HG03469 (cell line): ENCODE measurements at regions not wholly inside any gene's neighbourhood (a gene's known extent, or its start where the extent isn't known, plus 50 kb on each side); places are given as distances from the start of the nearest gene placed in this dataset.
A peak's percentile ranks its signal among the peaks of the same experiment; 100 is the strongest.
"Not testable (repeated sequence)": the region's sequence is repeated elsewhere in the genome, so short reads cannot be mapped to it uniquely, and the experiment has no call there.

Experiments
- ATAC-seq: cut with Tn5 transposase; IDR thresholded peaks from one replicate; pipeline ENCODE4 v1.9.1; 2021; ENCODE audit warnings: mild to moderate bottlenecking, moderate library complexity, moderate number of reproducible peaks; ENCODE audit not compliant: unreplicated experiment

DNA sequence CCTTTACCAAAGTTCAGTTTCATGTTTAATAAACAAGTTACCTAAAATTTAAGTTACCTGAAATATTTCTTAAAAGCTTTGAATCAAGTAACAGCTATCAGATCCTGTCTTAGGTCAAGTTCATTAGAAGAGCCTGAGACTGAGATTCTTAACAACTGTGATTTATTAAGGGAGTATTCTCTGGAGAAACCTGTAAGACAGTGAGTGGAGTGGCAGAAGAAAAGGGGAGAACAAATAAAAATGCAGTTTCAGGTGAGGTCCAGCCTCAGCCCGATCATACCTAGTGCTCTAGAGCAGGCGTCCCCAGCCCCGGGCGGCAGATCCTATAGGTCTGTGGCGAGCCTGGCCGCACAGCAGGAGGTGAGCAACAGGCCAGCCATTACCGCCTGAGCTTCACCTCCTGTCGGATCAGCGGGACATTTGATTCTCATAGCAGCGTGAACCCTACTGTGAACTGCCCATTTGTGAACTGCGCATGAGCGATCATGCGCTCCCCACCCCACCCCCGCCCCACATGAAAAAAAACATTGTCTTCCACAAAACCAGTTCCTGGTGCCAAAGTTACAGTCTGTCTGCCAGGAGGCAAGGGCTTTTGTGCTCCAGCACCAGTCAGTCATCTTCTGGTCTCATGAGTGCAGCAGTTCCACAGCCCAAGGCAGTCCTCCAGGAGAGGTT, 59.2 kb upstream of the ADGRB3 start:
- ATAC-seq, result no peak

DNA sequence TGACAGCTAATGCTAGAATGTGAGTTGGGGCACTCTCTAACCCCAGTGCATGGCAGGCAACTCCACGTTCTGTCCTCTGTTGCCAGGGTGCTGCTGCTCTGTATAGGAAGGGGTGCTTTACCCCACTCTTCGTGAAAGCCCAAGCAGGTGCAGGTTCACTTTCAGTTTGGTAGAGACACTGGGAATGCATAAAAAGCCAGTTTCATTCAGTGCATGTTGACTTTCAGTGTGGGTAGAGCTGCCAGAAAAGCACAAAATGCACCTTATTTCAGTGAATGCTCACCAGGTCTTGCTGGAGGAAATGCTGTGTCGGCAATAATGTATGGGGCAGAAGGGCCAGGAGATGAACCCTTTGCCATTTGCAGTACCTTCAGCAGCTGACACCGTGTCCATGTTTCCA, 62.1 kb upstream of the ADGRB3 start:
- ATAC-seq, result no peak

DNA sequence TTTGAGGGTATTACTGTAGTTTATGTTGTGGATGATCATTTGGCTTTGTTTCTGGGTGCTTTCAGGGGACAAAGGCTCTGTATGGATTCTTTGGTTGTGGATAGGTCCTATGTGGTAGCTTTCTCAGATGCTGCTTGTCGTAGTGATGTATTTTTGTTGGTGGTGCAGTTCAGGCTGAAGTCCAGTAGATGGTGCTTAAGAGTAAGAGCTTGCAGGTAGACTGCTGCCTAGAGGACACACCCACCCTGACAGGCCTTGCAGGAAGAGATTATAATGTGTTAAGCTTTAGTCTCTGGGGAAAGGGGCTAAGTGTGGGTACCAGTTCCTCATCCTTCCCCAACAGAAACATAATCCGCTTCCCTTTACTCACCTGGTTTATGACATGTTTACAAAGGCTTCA, 62.6 kb upstream of the ADGRB3 start:
- ATAC-seq, result peak; percentile 98

DNA sequence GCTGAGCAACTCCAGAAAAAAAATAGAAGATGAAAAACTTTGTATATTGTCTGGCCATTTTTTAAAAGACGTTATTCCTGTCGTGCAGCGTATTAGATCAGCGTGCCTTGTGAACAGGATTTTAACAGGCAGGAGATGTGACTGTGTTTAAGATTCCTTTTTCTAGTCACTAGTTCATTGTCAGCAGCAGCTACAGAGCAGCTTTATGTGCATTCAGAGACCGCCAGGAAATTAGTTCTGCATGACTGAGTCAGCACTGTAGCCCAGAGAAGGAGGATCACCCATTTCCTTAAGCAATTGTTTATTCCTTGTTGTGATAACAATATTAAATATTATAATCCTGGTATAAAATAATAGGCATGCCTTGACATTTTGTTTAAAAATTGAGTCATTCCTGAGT, 75.4 kb upstream of the ADGRB3 start:
- no peak for ATAC-seq

DNA sequence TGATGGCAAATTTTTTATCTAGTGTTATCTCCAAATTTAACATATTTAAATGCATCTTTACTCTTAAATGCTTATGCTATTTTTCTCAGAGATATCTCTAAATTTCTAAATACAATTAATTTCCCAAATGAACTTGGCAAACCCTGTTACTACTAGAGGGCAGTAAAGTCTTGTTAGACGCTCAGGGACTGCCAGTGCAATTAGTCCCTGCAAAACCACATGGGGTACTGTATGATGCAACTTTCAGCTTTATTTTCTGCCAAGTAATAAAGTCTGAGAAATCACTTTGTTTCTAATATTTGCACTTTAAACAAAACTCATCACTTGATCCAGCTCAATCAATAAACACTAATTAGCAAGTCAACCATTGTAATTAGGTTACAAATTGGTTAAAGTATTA, 76.0 kb upstream of the ADGRB3 start:
- ATAC-seq, result no peak

DNA sequence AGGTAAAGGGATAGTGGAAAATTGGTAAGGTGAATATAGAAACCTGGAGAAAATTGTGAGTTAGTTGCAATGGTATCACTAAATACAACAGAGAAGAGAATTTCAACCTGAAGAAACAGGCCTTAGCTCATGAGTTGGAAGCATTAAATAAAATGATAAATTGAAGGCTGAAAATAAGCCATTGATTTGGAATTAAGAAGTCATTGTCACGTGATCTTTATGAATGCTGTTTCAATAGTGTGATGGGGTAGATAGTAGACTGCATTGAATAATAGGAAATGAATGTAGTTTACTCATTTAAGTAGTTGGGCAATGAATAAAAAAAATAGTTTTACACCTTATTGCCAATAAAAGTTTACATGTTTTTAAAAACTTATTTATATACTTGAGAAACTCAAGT, 88.5 kb upstream of the ADGRB3 start:
- no peak for ATAC-seq

DNA sequence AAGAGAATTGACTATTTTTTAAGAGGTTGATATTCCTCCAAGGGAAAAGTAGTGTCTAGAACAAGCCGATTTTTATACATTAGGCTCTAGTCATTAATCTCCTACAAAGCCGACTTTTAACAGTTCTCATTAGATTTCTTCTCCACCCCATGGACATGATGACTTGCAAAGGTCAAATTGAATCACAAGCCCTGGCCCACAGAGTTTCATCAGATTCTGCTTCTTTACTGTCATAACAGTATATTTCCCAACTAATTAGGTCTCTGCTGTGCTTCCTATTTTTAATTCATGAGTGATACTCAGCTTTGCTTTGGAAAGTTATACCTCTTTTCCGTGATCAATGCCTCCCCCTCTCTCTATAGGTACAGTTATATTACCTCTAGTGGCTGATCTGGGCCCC, 90.6 kb upstream of the ADGRB3 start:
- no peak for ATAC-seq

DNA sequence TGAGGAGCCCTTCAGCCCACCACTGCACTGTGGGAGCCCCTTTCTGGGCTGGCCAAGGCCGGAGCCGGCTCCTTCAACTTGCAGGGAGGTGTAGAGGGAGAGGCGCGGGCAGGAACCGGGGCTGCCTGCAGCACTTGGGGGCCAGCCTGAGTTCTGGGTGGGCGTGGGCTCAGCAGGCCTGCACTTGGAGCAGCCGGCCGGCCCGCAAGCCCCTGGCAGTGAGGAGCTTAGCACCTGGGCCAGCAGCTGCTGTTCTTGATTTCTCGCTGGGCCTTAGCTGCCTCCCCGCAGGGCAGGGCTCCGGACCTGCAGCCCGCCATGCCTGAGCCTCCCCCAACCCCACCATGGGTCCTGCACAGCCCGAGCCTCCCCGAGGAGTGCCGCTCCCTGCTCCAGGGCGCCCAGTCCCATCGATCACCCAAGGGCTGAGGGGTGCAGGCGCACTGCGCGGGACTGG, 101.7 kb upstream of the ADGRB3 start:
- ATAC-seq, result no peak

DNA sequence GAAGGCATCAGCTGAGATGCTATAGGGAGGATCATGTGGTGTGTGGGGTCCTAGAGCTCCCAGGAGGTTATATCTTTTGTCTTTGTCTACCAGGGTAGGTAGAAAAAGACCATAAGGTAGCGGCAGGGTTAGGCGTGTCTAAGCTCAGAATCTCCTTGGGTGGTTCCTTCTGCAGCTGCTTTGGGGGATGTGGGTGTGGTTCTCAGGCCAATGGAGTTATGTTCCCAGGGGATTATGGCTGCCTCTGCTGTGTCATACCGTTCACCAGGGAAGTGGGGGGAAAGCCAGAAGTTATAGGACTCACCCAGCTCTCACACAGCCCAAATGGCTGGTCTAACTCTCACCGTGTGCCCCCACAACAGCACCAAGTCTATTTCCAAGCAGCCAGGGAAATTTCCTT, 107.4 kb upstream of the ADGRB3 start:
- no peak for ATAC-seq

DNA sequence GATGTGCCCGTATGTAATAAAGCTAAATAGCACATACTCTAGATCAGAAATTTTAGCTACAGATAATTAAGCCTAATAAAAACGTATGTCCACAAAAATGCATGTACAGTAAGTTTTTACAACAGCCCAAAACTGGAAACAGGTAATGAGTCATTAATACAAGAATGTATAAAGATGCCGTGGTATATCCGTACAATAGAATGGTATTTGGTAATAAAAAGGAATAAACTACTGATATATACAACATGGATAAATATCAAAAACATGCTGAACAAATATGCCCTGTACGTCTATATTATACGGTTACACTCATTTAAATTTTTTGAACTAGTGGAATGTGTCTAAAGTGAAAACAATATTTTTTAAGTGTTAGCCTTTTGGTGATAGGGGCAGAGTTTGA, 128.2 kb upstream of the ADGRB3 start:
- ATAC-seq, result no peak

DNA sequence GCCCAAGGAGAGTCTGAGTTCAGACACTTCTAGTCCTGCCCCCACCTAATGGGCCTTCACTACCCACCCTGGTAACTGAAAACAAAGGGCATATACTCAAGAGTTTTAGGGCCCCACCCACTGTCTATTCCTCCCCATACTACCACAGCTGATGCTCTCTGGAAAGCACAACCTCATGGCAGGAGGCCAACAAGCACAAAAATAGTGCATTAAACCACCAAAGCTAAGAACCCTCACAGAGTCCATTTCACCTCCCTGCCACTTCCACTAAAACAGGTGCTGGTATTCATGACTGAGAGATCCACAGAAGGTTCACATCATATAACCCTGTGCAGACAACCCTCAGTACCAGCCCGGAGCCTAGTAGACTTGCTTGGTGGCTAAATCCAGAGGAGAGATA, 132.1 kb upstream of the ADGRB3 start:
- ATAC-seq, result no peak

DNA sequence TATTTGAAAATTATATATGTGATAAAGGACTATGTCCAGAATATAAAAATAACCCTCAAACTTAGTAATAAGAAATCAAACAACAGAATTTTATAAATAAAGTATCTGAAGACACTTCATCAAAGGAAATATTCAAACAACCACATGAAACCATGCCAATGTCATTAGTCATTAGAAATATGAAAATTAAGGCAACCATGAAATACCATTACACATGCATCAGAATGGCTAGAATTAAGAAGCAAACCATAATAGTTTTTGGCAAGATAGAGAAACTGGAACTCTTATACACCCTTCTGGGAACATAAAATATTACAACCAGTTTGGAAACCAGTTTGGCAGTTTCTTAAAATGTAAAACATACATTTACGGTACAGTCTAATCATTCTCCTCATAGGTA, 137.2 kb upstream of the ADGRB3 start:
- ATAC-seq, result no peak

DNA sequence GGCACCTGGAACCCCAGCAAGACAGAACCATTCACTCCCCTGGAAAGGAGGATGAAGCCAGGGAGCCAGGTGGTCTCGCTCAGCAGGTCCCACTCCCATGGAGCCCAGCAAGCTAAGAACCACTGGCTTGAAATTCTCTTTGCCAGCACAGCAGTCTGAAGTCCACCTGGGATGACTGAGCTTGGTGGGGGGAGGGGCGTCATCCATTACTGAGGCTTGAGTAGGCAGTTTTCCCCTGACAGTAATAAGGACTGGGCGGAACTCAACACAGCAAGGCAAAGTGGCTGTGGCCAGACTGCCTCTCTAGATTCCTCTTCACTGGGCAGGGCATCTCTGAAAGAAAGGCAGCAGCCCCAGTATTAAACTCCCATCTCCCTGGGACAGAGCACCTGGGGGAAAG, 140.2 kb upstream of the ADGRB3 start:
- not testable (repeated sequence) for ATAC-seq

DNA sequence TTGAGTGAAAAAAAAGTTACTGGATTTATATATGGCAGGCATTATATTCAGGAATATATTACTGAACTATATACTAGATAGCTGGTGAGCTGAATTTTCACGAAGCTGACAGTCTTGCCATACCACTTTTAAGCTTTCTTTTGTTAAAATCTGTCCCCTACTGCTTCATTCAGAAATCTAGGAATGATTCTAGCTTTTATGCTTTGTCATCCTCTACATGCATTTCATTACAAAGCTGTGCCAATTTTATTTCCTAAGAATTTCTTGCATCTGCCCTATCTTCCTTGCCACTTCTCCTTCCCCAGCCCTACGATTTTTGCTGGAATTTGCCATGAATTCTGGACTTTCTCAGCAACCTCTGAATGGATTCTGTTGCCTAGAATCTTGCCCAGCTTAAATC, 158.5 kb upstream of the ADGRB3 start:
- ATAC-seq, result no peak

DNA sequence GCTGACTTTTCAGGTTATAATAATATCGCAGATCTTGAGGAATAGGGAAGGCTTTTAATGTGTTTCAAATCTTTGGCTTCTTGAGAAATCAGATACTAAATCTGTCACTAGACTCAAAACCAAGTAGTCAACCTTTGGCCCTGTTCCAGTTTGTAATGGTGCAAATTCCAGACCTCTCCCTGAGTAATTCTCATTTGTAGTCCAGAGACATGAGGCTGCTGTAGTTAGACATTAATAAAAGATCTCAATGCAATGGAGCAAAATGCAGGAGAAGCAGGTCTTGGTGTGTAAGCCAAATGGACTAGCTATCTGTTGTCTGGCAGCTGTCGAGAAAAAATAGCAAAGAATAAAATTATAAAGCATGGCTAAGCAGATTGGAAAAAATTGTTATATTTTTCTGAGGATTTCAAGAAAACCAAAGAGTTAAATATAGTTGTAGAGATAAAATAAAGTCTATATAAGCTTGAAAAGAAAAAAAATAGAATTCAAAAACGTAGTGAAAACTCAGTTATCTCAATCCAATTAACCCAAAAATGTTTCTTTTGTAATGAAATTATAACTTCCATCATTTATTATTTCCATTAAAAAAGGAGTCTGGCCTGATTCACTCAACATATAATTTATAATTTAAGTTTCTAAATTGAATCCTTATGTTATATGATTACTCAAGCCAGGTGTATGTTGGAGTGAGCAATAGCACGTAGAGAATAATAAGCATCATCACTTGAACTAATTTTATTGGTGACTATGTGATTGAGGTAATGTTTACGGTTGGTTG, 161.5 kb upstream of the ADGRB3 start:
- ATAC-seq, result no peak

DNA sequence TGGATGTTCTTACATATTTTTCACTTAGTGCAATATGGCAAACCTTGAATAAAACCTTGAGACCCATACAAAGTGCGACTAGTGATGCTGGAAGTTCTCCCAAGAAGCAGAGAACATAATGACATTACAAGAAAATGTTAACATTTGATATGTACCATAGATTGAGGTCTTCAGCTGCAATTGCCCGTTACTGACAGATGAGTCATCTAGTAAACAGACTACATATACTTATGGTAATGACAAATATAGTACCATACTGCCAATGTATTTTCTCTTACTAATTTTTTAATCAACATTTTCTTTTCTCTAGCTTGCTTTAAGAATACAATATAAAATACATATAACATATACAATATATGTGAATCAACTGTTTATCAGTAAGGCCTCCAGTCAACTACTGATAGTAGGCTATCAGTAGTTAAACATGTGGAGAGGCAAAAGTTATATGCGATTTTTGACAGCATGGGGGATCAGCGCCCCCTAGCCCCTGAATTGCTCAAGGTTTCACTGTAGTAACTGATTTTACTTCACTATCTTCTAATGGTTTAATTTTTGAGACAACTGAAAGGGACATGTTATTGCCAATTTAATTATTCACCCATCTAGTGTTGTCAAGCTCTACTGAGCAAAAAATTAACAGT, 166.7 kb upstream of the ADGRB3 start:
- ATAC-seq, result no peak

DNA sequence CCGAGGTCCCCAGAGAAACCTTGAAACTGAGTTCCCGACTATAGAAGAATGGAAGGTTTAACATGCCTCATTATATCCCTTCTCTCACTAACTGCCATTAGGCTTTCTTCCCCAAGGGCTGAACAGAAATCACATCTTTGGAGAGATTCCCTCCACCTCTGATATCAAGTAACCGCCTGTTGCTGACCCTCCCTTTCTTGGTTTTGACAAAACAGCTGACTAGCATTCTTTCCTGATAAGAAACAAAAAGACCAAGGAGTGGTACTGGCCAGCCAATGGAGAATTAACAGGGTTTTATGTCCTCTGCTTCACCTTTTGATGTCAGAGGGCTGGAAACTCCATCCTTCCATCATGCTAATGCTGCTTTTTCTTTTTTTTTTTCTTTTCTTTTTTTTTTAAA, 176.6 kb upstream of the ADGRB3 start:
- no peak for ATAC-seq

DNA sequence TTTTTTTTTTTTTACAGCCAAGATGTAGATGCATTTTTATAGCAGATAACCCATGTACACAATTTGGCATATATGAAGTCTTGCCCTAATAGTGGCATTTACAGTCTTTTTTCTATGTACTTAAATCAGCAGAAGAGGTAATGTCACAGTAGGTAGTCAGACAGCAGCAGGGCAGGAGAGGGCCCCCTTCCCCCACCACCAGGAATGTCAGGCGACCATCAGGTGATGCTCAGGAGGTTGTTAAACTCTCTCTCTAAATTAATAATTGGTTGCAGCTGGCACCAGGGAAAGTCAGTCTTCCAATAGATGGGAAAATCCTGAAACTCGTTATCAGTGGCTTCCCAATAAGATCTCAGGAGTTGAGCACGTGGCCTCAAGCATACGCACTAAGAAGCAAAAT, 188.0 kb upstream of the ADGRB3 start:
- no peak for ATAC-seq

DNA sequence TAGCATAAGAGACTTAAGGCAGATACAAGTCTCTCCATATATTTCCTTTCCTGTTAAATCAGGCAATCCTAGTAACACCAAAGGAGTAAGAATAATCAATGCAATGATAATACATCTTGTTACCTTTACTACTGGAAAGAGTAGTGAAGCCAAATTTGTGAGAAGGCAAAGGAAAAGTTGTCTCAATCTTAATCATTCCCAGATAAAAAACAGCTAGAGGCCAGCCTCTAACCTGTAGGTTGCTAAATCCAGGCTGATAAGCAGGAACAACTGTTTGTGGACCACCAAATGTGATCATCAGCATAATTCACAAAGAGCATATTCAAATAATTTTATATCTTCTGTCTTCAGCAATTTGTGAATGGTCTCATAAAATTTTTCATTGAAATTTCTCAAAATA, 189.2 kb upstream of the ADGRB3 start:
- ATAC-seq, result no peak

DNA sequence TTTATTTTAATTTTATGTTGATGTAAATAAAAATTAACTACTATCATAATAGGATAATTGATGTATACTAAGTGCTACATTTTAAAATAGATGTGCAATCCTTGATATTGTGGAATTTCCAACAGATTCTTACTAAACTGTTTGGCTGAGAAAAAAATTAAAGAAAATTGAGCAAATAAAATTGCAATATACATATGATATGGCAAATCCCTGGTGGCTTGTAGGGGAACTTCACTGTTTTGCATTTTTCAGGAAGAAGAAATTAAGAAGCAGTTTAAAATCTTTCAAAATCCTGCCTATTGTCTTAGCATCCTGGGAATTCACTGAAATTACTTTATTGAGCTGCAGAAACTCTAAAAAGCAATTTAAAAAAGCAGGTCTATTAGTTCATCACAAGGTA, 191.4 kb upstream of the ADGRB3 start:
- ATAC-seq, result no peak

DNA sequence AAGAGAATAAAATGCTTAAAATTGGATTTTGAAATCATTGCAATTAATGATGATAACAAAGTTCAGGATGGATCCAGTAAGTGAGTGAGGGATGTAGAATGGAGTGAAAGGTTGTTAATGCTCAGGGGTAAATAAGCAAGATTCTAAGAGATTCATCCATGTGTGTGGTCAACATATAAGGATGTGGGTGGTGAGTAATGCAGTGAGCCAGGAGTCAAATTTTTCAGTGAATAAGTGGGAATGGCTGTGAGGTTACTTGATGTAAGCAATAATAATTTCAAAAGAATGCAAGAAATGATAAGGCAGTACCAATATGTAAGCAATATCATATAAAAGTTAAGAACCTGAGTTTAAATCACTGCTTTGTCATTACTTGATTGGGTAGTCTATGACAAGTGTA, 207.5 kb upstream of the ADGRB3 start:
- no peak for ATAC-seq

DNA sequence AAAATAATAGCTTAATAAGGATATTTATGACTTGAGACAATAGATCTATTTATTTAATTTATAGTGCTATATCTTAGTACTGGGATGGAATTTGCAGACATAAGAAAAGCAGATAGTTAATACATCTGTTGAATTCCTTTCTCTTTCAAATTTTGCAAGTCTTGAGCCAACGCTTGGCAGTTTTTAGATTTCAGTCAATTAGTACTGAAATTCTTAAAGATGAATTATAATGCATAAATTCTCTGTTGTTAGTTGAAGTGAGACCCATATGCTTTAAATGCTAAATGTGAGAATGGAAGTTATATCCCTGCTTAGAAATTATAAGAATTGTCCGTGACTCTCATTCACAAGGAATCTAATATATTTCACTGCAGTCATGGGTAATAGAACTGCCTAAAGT, 225.1 kb upstream of the ADGRB3 start:
- no peak for ATAC-seq
